ENCODE measurements at regions not wholly inside any gene's neighbourhood (a gene's known extent, or its start where the extent isn't known, plus 50 kb on each side); places are given as distances from the start of the nearest gene placed in this dataset.
"Not testable (repeated sequence)": the region's sequence is repeated elsewhere in the genome, so short reads cannot be mapped to it uniquely, and the experiment has no call there.

DNA sequence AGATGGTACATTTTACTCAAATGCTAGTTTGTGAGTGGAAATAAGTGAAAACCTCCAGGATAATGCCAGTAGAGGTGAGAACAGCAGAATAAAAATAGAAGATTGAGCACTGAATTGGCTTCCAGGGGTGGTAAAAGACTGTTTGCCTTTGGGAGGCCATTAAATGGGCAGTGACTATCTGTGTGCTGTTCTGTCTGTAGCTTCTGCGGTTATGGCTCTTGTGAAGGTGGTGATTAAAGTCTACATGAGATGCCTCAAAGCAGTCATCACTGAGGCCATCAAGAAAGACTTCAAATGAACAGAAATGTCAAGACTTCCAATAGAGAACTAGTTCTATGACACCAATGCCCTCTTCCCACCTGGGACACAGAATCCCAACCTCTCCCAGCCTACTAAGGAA is 108.8 kb downstream of the EFHB start:
- Mint-ChIP-seq H3K27me3 (no peaks in the 10 kb centered on the region), H3K4me3 (no peak overlapping the region)

DNA sequence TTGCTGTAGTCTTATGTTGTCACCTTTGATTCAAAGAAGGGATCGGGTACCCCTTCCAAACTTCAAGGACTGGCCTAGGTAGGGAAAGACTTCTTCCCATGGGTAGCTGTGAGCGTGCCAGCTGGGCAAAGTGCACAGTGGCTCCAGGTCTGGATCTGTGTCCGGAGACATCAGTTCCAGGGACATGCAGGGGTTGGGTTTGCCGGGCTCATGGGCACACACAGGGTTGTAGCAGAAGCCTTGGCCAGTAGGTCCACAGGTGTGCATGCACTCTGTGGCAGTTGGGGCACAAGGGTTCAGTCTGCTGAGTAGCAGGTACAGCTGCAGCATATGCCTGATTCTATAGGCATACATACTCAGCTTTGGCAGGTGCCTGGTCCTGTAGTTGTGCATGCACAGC is 111.2 kb downstream of the EFHB start:
- no peak overlapping the region for H3K4me3 Mint-ChIP-seq
- no peaks in the 10 kb centered on the region for H3K4me1 Mint-ChIP-seq
- no peaks in the 10 kb centered on the region for H3K36me3 Mint-ChIP-seq
- no peaks in the 10 kb centered on the region for H3K27me3 Mint-ChIP-seq
- peaks cover 3 to 13% (median 11%) of the 10 kb centered on the region in 3 donors for H3K9me3 Mint-ChIP-seq
- no peak overlapping the region for H3K27ac Mint-ChIP-seq

More for the DNA sequence above, 108.8 kb downstream of the EFHB start:
- H3K36me3 Mint-ChIP-seq: no peaks in the 10 kb centered on the region
- no peaks in the 10 kb centered on the region for H3K4me1 Mint-ChIP-seq
- peaks cover 3 to 13% (median 11%) of the 10 kb centered on the region in 3 donors for H3K9me3 Mint-ChIP-seq
- H3K27ac Mint-ChIP-seq: no peak overlapping the region

DNA sequence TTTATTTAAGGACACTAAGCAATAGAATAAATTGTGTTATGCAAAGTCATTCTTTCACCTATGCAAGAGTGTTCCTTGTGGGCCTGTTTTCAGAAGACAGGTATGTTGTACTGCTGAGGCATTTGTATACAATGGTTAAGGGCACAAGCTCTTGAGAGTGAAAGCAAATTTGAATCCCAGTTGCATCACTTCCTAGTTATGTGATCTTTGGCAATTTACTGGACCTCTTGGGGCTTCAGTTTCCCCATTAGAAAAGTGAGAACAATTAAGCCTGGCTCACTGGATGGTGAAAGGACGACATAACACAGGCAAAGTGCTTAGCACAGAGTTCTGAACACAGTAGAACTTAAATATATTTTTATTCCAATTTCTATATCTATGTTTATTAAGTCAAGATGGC is 117.4 kb downstream of the EFHB start:
- Mint-ChIP-seq H3K4me1 (no peaks in the 10 kb centered on the region), H3K9me3 (peaks cover 0 to 3% (median 2%) of the 10 kb centered on the region in 3 donors), H3K27me3 (no peaks in the 10 kb centered on the region), H3K4me3 (no peak overlapping the region), H3K36me3 (no peaks in the 10 kb centered on the region), H3K27ac (no peak overlapping the region)

DNA sequence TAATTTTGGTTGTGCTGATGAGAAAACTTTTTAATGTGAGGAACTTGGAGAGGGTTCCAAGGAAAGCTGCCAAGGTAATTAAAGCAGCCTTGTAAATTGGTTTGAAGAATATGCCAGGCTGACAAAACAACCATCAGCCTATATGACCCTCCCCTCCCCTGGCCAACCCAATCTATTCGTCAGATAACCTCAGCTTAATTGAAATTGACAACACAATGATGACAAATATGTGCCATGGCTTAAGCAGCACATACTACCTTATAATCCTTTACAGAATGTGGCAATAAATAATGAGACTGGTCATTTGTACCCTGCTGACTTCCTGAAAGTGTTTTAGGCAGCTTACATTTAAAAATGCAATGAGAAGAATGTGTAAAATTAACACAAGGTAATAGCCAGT is 118.2 kb downstream of the EFHB start:
- no peaks in the 10 kb centered on the region for H3K36me3 Mint-ChIP-seq
- peaks cover 0 to 2% (median 0%) of the 10 kb centered on the region in 3 donors for H3K9me3 Mint-ChIP-seq
- no peaks in the 10 kb centered on the region for H3K4me1 Mint-ChIP-seq
- no peaks in the 10 kb centered on the region for H3K27me3 Mint-ChIP-seq
- no peak overlapping the region for H3K4me3 Mint-ChIP-seq
- H3K27ac Mint-ChIP-seq: no peak overlapping the region

DNA sequence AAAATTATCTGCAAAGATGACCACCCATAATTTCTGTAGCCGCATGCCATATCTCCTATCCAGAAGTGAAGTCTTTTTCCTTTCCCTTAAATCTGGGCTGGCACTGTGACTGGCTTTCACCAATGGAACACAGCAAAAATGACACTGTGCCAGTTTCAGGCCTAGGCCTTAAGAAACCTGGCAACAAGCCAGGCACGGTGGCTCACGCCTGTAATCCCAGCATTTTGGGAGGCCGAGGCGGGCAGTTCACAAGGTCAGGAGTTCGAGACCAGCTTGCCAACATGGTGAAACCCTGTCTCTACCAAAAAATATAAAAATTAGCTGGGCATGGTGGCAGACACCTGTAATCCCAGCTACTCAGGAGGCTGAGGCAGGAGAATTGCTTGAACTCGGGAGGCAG is 120.3 kb downstream of the EFHB start:
- not testable (repeated sequence) for H3K4me3 Mint-ChIP-seq, H3K27me3 Mint-ChIP-seq, H3K9me3 Mint-ChIP-seq, H3K27ac Mint-ChIP-seq, H3K36me3 Mint-ChIP-seq, H3K4me1 Mint-ChIP-seq

DNA sequence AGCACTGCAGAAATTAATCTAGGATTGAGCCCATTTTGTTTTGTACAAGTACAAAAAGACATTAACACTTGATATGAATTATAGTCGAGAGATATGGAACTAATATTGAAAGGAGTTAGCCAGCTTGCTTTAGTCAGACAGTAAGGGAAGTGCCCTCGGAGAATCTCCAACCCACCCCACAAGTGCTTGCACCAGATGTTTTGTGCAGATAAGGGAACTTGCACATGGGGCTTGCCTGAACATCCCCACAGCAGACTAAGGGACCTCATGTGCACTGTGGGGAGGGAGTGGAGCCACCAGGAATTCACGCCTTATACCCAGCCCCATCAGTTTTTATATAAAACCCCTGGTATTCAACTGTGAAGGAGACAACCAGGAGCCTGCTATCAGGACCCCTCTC is 122.3 kb downstream of the EFHB start:
- no peaks in the 10 kb centered on the region for H3K4me1 Mint-ChIP-seq
- no peak overlapping the region for H3K27ac Mint-ChIP-seq
- no peaks in the 10 kb centered on the region for H3K9me3 Mint-ChIP-seq
- no peaks in the 10 kb centered on the region for H3K27me3 Mint-ChIP-seq
- H3K36me3 Mint-ChIP-seq: no peaks in the 10 kb centered on the region
- H3K4me3 Mint-ChIP-seq: no peak overlapping the region

DNA sequence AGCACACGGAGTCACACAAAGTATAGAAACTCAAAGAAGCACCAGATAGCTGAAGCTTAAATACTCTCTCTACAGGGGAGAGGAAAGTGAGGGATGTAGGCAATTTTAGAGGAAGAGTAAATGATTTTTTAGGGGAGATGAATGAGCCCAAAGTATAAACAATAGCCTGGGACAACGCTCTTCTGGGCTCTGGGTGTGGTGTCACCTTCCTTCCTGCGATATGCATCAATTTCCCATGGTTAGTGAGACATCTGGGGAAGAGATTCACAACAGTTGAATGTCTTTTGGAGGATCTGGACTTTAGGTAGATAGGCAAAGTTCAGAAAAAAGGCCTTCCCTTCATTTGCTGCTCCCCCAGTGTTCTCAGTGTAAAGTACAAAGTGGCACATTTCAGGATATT is 125.2 kb downstream of the EFHB start:
- no peaks in the 10 kb centered on the region for H3K4me1 Mint-ChIP-seq
- no peaks in the 10 kb centered on the region for H3K27me3 Mint-ChIP-seq
- H3K9me3 Mint-ChIP-seq: no peaks in the 10 kb centered on the region
- H3K36me3 Mint-ChIP-seq: no peaks in the 10 kb centered on the region
- no peak overlapping the region for H3K4me3 Mint-ChIP-seq
- no peak overlapping the region for H3K27ac Mint-ChIP-seq

DNA sequence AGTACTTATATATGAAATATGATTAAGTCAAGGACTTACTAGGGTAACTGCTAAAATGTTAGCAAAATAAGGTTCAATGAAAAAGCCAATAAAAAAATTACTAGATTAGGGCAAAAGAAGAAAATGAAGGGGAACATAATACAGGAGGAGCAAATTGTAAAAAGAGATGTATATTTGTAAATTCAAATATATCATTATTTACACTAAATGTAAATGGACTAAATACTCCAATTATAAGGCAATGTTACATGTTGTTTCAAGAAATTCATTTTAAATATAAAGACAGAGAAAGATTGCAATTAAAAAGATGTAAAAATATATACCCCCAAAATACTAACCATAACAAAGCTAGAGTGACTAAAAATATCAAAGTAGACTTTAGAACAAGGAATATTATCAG is 134.1 kb downstream of the EFHB start:
- Mint-ChIP-seq H3K27ac (no peak overlapping the region), H3K4me3 (no peak overlapping the region), H3K4me1 (peaks cover 0 to 1% (median 0%) of the 10 kb centered on the region in 3 donors), H3K9me3 (peaks cover 7 to 24% (median 12%) of the 10 kb centered on the region in 3 donors), H3K36me3 (peaks cover 2% of the 10 kb centered on the region), H3K27me3 (no peaks in the 10 kb centered on the region)

DNA sequence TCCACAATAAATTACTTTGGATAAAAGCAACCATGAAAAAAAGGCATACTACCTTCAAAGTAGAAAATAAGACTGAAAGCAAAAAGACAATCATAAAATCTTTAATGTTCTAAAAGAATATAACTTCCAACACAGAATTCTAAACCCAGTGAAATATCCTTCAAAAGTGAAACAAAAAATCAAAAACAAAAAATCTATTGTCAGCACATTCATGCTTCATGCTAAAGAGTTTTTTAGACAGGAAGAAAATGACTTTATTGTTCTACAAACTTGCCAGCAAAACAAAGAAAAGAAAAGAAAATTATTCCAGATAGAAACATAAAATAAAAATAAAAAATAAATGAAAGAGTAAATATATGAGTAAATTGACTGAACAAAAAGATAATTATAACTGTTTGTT is 134.9 kb downstream of the EFHB start:
- no peaks in the 10 kb centered on the region for H3K27me3 Mint-ChIP-seq
- peaks cover 7 to 24% (median 12%) of the 10 kb centered on the region in 3 donors for H3K9me3 Mint-ChIP-seq
- H3K4me3 Mint-ChIP-seq: no peak overlapping the region
- H3K36me3 Mint-ChIP-seq: peaks cover 2% of the 10 kb centered on the region
- H3K27ac Mint-ChIP-seq: no peak overlapping the region
- peaks cover 0 to 1% (median 0%) of the 10 kb centered on the region in 3 donors for H3K4me1 Mint-ChIP-seq

DNA sequence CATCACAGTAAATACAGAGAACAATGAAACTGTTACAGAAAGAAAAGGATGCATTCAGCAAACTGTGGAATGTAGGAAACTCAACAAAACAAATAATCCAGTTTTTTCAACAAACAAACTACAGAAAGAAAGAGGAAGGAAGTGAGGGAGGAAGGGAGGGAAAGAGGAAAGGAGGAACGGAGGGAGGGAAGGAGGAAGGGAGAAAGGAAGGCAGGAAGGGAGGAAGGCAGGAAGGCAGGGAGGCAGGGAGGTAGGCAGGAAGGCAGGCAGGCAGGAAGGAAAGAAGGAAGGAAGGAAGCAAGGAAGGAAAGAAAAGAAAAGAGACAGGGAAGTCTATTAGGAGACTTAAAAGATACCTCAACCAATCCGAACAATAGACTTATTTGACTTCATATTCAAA is 135.7 kb downstream of the EFHB start:
- H3K4me3 Mint-ChIP-seq: no peak overlapping the region
- H3K4me1 Mint-ChIP-seq: peaks cover 0 to 1% (median 0%) of the 10 kb centered on the region in 3 donors
- peaks cover 3 to 24% (median 14%) of the 10 kb centered on the region in 3 donors for H3K9me3 Mint-ChIP-seq
- H3K27ac Mint-ChIP-seq: no peak overlapping the region
- no peaks in the 10 kb centered on the region for H3K27me3 Mint-ChIP-seq
- H3K36me3 Mint-ChIP-seq: peaks cover 2% of the 10 kb centered on the region

DNA sequence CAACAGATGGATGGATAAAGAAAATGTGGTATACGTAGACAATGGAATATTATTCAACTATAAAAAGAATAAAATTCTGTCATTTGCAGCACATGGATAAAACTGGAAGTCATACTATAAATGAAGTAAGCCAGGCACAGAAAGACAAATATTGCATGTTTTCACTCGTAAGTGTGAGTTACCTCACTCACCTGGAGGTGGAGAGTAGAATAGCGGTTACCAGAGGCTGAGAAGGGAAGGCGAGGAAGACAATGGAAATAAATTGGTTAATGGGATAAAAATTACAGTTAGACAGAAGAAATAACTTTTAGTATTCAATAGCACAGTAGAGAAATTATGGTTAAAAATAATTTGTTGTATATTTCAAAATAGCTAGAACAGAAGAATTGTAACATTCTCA is 141.6 kb downstream of the EFHB start:
- no peaks in the 10 kb centered on the region for H3K4me1 Mint-ChIP-seq
- H3K4me3 Mint-ChIP-seq: no peak overlapping the region
- H3K9me3 Mint-ChIP-seq: peaks cover 0 to 2% (median 0%) of the 10 kb centered on the region in 3 donors
- no peak overlapping the region for H3K27ac Mint-ChIP-seq
- peaks cover 2% of the 10 kb centered on the region for H3K27me3 Mint-ChIP-seq
- no peaks in the 10 kb centered on the region for H3K36me3 Mint-ChIP-seq

DNA sequence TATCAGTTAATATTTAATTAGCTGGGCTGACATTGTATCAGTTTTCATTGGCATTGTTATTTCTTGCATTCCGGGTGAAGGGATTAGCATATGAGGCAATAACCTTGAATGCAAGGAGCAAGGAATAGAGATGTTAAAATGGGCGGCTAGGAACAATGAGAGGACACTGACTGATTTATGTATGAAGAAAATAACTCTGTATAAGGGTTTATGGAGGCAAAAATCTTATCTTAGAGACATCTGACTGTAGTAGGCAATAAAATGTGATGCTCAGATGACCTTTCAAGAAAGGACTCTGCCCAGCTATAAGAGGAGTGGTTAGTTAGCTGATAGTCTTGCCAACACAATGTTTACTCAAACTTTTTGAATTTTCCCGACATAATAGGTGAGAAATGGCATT is 158.3 kb downstream of the EFHB start:
- Mint-ChIP-seq H3K4me3 (no peak overlapping the region), H3K9me3 (no peaks in the 10 kb centered on the region), H3K4me1 (no peaks in the 10 kb centered on the region), H3K36me3 (no peaks in the 10 kb centered on the region), H3K27ac (no peak overlapping the region), H3K27me3 (no peaks in the 10 kb centered on the region)

DNA sequence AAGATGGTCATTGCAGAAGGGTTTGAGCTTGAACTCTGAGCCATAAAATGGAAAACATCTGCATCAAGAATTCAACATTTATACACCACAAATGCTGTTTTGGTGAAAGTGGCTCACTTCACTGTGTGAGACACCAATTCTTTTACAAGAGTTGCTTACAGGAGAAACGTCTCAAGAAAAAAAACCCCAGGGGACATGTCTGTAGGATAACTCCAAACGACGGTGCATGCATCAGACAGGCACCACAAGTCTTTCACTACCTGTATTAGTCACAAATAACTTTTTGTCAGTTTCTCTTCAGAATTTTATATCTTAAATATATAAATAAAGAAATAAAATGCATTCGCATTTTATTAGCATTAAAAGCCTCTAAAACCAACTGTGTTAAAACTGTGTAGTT is 164.3 kb downstream of the EFHB start:
- Mint-ChIP-seq H3K36me3 (no peaks in the 10 kb centered on the region), H3K4me1 (peaks cover 0 to 1% (median 0%) of the 10 kb centered on the region in 3 donors), H3K9me3 (no peaks in the 10 kb centered on the region), H3K27me3 (no peaks in the 10 kb centered on the region), H3K4me3 (no peak overlapping the region), H3K27ac (no peak overlapping the region)

DNA sequence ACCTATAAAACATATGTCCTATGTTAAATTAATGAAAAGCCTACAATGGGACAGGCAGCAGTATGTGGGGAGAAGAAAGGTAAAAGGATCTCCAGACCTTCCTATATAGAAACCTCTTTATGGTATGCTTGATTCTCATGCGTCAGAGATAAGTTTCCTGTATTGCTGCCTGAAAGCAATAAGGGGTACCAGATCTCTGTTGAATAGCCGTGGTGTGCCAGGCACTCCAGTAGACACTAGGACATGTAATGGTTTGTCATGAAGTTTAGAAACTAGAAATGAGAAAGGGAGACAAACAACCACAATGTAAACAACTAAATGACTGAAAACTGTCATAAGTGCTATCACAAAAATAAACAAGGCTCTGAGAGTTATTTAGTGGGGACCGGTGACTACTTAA is 168.1 kb downstream of the EFHB start:
- Mint-ChIP-seq H3K27me3 (no peaks in the 10 kb centered on the region), H3K4me3 (no peak overlapping the region), H3K36me3 (peaks cover 3% of the 10 kb centered on the region), H3K27ac (no peak overlapping the region), H3K4me1 (peaks cover 0 to 1% (median 0%) of the 10 kb centered on the region in 3 donors), H3K9me3 (peaks cover 0 to 2% (median 0%) of the 10 kb centered on the region in 3 donors)

DNA sequence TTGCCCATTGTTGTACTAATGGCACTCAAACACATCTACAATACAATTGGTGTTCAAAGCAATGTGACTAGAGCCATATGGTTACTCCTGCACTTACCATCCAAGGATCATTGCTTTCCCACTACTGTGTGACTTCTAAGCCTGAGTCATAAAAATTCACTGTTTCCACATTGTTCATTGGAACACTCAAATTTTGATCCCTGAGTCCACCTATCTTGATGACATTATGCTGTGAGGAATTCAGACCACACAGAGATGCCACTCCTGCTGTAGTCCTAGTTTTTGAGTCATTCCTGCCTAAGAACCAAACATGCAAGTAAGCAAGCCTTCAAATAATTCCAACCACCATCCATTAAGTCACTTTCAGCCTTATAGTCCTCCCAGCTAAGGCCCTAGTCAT is 176.2 kb downstream of the EFHB start:
- H3K36me3 Mint-ChIP-seq: peaks cover 2% of the 10 kb centered on the region
- no peak overlapping the region for H3K4me3 Mint-ChIP-seq
- peaks cover 1% of the 10 kb centered on the region for H3K27me3 Mint-ChIP-seq
- H3K27ac Mint-ChIP-seq: no peak overlapping the region
- peaks cover 4 to 6% (median 4%) of the 10 kb centered on the region in 3 donors for H3K9me3 Mint-ChIP-seq
- H3K4me1 Mint-ChIP-seq: peaks cover 0 to 2% (median 0%) of the 10 kb centered on the region in 3 donors

DNA sequence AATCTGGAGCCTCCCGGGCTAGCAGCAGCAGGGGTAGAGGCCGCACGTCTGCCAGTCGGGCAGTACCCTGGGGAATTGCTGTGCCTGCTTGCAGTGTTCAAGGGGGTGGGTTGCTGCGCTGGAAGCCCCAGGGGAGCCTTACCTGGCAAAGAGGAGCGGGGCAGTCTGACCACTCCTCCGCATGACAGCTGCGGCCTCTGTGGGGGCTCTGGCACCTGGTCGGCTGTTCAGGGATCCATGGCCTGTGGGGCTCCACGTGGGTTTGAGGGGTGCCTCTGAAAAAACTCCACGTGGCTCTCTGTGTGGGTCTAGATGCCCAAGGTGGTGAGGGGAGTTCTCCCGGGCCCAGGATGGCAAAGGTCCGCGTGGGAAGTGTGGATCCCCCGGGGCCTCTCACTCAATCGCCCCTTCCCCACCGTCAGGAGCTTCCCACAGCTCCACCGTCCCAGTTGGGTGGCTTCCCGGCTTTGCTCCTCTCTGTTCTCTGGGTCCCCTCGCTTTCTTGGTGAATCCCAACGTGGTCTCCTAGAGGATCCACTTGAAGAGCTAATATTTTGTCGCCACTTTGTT is 184.5 kb downstream of the EFHB start:
- peaks cover 2% of the 10 kb centered on the region for H3K36me3 Mint-ChIP-seq
- no peaks in the 10 kb centered on the region for H3K27me3 Mint-ChIP-seq
- no peak overlapping the region for H3K27ac Mint-ChIP-seq
- peaks cover 0 to 8% (median 4%) of the 10 kb centered on the region in 3 donors for H3K9me3 Mint-ChIP-seq
- no peaks in the 10 kb centered on the region for H3K4me1 Mint-ChIP-seq
- H3K4me3 Mint-ChIP-seq: no peak overlapping the region

Data from IgD-negative memory B cell (primary cell).